Tibial artery (tissue), 4 donors: ENCODE measurements at regions not wholly inside any gene's neighbourhood (a gene's known extent, or its start where the extent isn't known, plus 50 kb on each side); places are given as distances from the start of the nearest gene placed in this dataset.

Experiments used
- DNase-seq, 2 donors: peaks; one replicate each; pipeline ENCODE4 v3.0.0-alpha.2; 2019
- H3K27ac ChIP-seq, 2 donors: fragments of 200-600 bp; sonication (generic) in 1 of 2; 1 replicate in 1 of 2; 2 replicates in 1 of 2; pipeline ENCODE4 v1.5.1; 2018 to 2019; ENCODE audit warnings: mild to moderate bottlenecking in 1 of 2
- H3K27me3 ChIP-seq, 2 donors: fragments of 200-600 bp; sonication (generic) in 1 of 2; one replicate each; pipeline versions ENCODE4 v1.5.1 to v1.6.0; 2016 to 2019
- H3K36me3 ChIP-seq, 3 donors: fragments of 200-600 bp; sonication (generic) in 2 of 3; one replicate each; pipeline ENCODE4 v1.5.1; 2016 to 2019; ENCODE audit warnings: mild to moderate bottlenecking in 2 of 3
- H3K4me1 ChIP-seq, 4 donors: fragments of 200-600 bp; sonication (generic) in 2 of 4; 1 replicate in 3 of 4; 2 replicates in 1 of 4; pipeline ENCODE4 v1.5.1; 2016 to 2019
- H3K4me3 ChIP-seq, 2 donors: fragments of 200-600 bp; sonication (generic) in 1 of 2; 1 replicate in 1 of 2; 2 replicates in 1 of 2; pipeline ENCODE4 v1.5.1; 2018 to 2019; ENCODE audit warnings: mild to moderate bottlenecking in 2 of 2
- H3K9me3 ChIP-seq, 3 donors: fragments of 200-600 bp; sonication (generic) in 1 of 3; one replicate each; pipeline ENCODE4 v1.5.1; 2016 to 2019
- CTCF ChIP-seq, 2 experiments: fragments of 200-600 bp in 1 of 2; fragments of 450-650 bp in 1 of 2; IDR thresholded peaks; one replicate each; pipeline ENCODE4 v1.5.1; 2017 to 2019; ENCODE audit warnings: antibody characterized with exemption in 2 of 2, mild to moderate bottlenecking in 1 of 2, moderate library complexity in 1 of 2
- intact Hi-C: fragments of 100-400 bp; cut with DNase I; formaldehyde crosslinking; loops from one replicate; pipeline ENCODE4 v1.15.0; 2023; ENCODE audit warnings: low total_unique reads

GRCh38 chr6:101203664-101204063, 189.8 kb upstream of the GRIK2 start:
- Histone ChIP-seq H3K36me3 (no peaks in the 10 kb centered on the region), H3K4me3 (no peak overlapping the region), H3K27ac (no peak overlapping the region), H3K9me3 (no peaks in the 10 kb centered on the region), H3K27me3 (no peaks in the 10 kb centered on the region), H3K4me1 (no peaks in the 10 kb centered on the region)
- DNase-seq, result no peak
- intact Hi-C loops, result no loop called here
- no peak for TF ChIP-seq CTCF (IDR thresholded peaks at IDR 0.05)

GRCh38 chr6:101208152-101208551, 185.4 kb upstream of the GRIK2 start:
- no peaks in the 10 kb centered on the region for H3K27me3 ChIP-seq
- H3K36me3 ChIP-seq, result no peaks in the 10 kb centered on the region
- H3K4me1 ChIP-seq, result no peaks in the 10 kb centered on the region
- no peak overlapping the region for H3K4me3 ChIP-seq
- no peaks in the 10 kb centered on the region for H3K9me3 ChIP-seq
- DNase-seq, result no peak
- no peak overlapping the region for H3K27ac ChIP-seq
- no peak for TF ChIP-seq CTCF (IDR thresholded peaks at IDR 0.05)
- intact Hi-C loops, result no loop called here

GRCh38 chr6:101212640-101213039, 180.9 kb upstream of the GRIK2 start:
- Histone ChIP-seq H3K4me3 (no peak overlapping the region), H3K36me3 (no peaks in the 10 kb centered on the region), H3K4me1 (no peaks in the 10 kb centered on the region), H3K27ac (no peak overlapping the region), H3K27me3 (no peaks in the 10 kb centered on the region), H3K9me3 (no peaks in the 10 kb centered on the region)
- intact Hi-C loops, result no loop called here
- no peak for DNase-seq
- TF ChIP-seq CTCF (IDR thresholded peaks at IDR 0.05), result no peak

- Histone ChIP-seq H3K36me3 (no peaks in the 10 kb centered on the region), H3K27ac (no peak overlapping the region), H3K4me3 (no peak overlapping the region), H3K9me3 (peaks cover 0 to 7% (median 4%) of the 10 kb centered on the region in 3 donors), H3K4me1 (no peaks in the 10 kb centered on the region), H3K27me3 (no peaks in the 10 kb centered on the region)
- intact Hi-C loops, result no loop called here
- no peak for TF ChIP-seq CTCF (IDR thresholded peaks at IDR 0.05)
- no peak for DNase-seq
Measured at GRCh38 chr6:101222007-101222406, 171.5 kb upstream of the GRIK2 start.

- H3K9me3 ChIP-seq, result peaks cover 0 to 7% (median 4%) of the 10 kb centered on the region in 3 donors
- H3K4me3 ChIP-seq, result no peak overlapping the region
- no peaks in the 10 kb centered on the region for H3K27me3 ChIP-seq
- no peaks in the 10 kb centered on the region for H3K36me3 ChIP-seq
- no peak for DNase-seq
- no peak overlapping the region for H3K27ac ChIP-seq
- no peak for TF ChIP-seq CTCF (IDR thresholded peaks at IDR 0.05)
- intact Hi-C loops, result no loop called here
- no peaks in the 10 kb centered on the region for H3K4me1 ChIP-seq
Measured at GRCh38 chr6:101224751-101225150, 168.8 kb upstream of the GRIK2 start.

GRCh38 chr6:101226677-101227135, 166.8 kb upstream of the GRIK2 start:
- intact Hi-C loops, result no loop called here

More at GRCh38 chr6:101226677-101227135, 166.8 kb upstream of the GRIK2 start:
- H3K27ac ChIP-seq, result no peak overlapping the region
- peak in 1 of 2 experiments; percentile 16 for TF ChIP-seq CTCF (IDR thresholded peaks at IDR 0.05)
- DNase-seq, result no peak
- no peaks in the 10 kb centered on the region for H3K4me1 ChIP-seq
- peaks cover 0 to 7% (median 4%) of the 10 kb centered on the region in 3 donors for H3K9me3 ChIP-seq
- H3K36me3 ChIP-seq, result no peaks in the 10 kb centered on the region
- H3K27me3 ChIP-seq, result no peaks in the 10 kb centered on the region
- no peak overlapping the region for H3K4me3 ChIP-seq
